Esophagus squamous epithelium (tissue), 4 donors: ENCODE measurements at regions not wholly inside any gene's neighbourhood (a gene's known extent, or its start where the extent isn't known, plus 50 kb on each side); places are given as distances from the start of the nearest gene placed in this dataset.

Experiments
- POLR2A ChIP-seq, 4 donors: fragments of 450-650 bp; IDR thresholded peaks; one replicate each; pipeline ENCODE4 v1.6.1; 2017; ENCODE audit warnings: antibody characterized with exemption in 4 of 4, mild to moderate bottlenecking in 4 of 4, moderate library complexity in 3 of 4
- TF ChIP-seq, protein P1 (sequence below), 6 experiments: fragments of 450-650 bp in 4 of 6; fragments of 200-600 bp in 2 of 6; sonication (generic) in 2 of 6; IDR thresholded peaks; one replicate each; pipeline ENCODE4 v1.5.1; 2016 to 2019; ENCODE audit warnings: antibody characterized with exemption in 6 of 6, mild to moderate bottlenecking in 4 of 6, moderate library complexity in 4 of 6

DNA sequence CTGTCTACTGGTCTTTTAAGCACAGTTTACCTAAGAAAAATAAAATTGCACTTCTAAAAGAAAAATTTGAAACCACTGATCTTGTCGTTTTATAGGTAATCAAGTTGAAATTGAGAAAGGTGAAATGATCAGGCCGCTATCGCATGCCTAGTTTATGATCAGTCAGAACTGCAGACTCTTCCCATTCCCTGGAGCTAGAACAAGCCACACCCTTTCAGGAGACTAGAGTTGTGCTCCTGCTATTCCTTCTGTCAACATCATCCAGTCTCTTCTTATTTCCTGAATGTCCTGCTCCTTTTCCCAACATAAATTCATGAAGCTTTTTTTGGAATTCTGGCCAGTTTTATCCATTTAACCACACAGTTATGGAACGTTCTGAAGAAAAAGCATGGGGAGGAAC lies 135.1 kb downstream of the SLC7A11 start:
- TF ChIP-seq, protein P1, sequence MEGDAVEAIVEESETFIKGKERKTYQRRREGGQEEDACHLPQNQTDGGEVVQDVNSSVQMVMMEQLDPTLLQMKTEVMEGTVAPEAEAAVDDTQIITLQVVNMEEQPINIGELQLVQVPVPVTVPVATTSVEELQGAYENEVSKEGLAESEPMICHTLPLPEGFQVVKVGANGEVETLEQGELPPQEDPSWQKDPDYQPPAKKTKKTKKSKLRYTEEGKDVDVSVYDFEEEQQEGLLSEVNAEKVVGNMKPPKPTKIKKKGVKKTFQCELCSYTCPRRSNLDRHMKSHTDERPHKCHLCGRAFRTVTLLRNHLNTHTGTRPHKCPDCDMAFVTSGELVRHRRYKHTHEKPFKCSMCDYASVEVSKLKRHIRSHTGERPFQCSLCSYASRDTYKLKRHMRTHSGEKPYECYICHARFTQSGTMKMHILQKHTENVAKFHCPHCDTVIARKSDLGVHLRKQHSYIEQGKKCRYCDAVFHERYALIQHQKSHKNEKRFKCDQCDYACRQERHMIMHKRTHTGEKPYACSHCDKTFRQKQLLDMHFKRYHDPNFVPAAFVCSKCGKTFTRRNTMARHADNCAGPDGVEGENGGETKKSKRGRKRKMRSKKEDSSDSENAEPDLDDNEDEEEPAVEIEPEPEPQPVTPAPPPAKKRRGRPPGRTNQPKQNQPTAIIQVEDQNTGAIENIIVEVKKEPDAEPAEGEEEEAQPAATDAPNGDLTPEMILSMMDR (IDR thresholded peaks at IDR 0.05) = no peak
- no peak for TF ChIP-seq POLR2A (IDR thresholded peaks at IDR 0.05)
